ENCODE measurements at regions not wholly inside any gene's neighbourhood (a gene's known extent, or its start where the extent isn't known, plus 50 kb on each side); places are given as distances from the start of the nearest gene placed in this dataset.

GRCh38 chr7:91355695-91356435 lies 91.6 kb downstream of the FZD1 start:
- DNase-seq (ENCODE audit: low read depth, low spot score) (no peak), ATAC-seq (no peak), FAIRE-seq (no peak)
- 28% methylated on average over 7 of the region's 7 CpGs for WGBS (ENCODE audit: insufficient coverage, insufficient replicate concordance, low lambda C conversion rate, missing lambda C conversion rate)
- ChIA-PET SMC1A (ENCODE audit: uncharacterized antibody, unreplicated experiment) (no interaction called here), CTCF (no interaction called here), RAD21 (ENCODE audit: unreplicated experiment) (no interaction called here), POLR2A (no interaction called here)
- Histone ChIP-seq H3K4me1 (ENCODE audit: control insufficient read depth, insufficient read depth, low read length) (no peaks in the 10 kb centered on the region), H3K9me3 (replicated peaks; ENCODE audit: control insufficient read depth, insufficient read depth, low read length) (no peaks in the 10 kb centered on the region), H3K27ac (ENCODE audit: control insufficient read depth, insufficient read depth) (no peak overlapping the region), H2AFZ (ENCODE audit: control insufficient read depth, low read depth, low read length) (no peak overlapping the region), H3K4me3 (no peak overlapping the region), H3K9ac (ENCODE audit: control insufficient read depth, insufficient read depth, low read length) (no peak overlapping the region), H4K20me1 (ENCODE audit: control insufficient read depth, insufficient read depth) (no peaks in the 10 kb centered on the region), H3K79me2 (ENCODE audit: control insufficient read depth, insufficient read depth, low read length) (no peaks in the 10 kb centered on the region), H3K4me2 (ENCODE audit: control insufficient read depth, insufficient read depth) (no peak overlapping the region), H3K36me3 (ENCODE audit: control insufficient read depth in 2 of 2, insufficient read depth in 2 of 2, low read length in 1 of 2) (no peaks in the 10 kb centered on the region), H3K27me3 (replicated peaks in 1 of 2; ENCODE audit: control insufficient read depth in 2 of 2, insufficient read depth in 2 of 2, low read length in 1 of 2) (no peaks in the 10 kb centered on the region; a peak in 1 of 4 replicates)
- intact Hi-C loops (cut with micrococcal nuclease; ENCODE audit: unreplicated experiment) (no loop called here), in situ Hi-C loops (cut with MboI) (no loop called here)
- no TSS peak for BruUV-seq (replicated peaks)
- TF ChIP-seq NR2C2 (IDR thresholded peaks at IDR 0.05; ENCODE audit: borderline replicate concordance, control insufficient read depth, insufficient read length, low read depth) (no peak), GATAD2B (conservative IDR thresholded peaks at IDR 0.05; ENCODE audit: low read depth) (no peak), HDAC2 (IDR thresholded peaks at IDR 0.05) (no peak), TCF7 (IDR thresholded peaks at IDR 0.05; ENCODE audit: borderline replicate concordance) (no peak), SRF (IDR thresholded peaks at IDR 0.05; ENCODE audit: low read depth in 2 of 2, low read length in 2 of 2) (no peak), PKNOX1 (IDR thresholded peaks at IDR 0.05) (no peak), ATF7 (IDR thresholded peaks at IDR 0.05; ENCODE audit: low read depth) (no peak), E4F1 (IDR thresholded peaks at IDR 0.05; ENCODE audit: borderline replicate concordance, partially characterized antibody) (no peak), EGR1 (IDR thresholded peaks at IDR 0.05; ENCODE audit: borderline replicate concordance in 1 of 2, low read depth in 2 of 2, low read length in 2 of 2) (no peak)
